ENCODE measurements at regions not wholly inside any gene's neighbourhood (a gene's known extent, or its start where the extent isn't known, plus 50 kb on each side); places are given as distances from the start of the nearest gene placed in this dataset.

- TF ChIP-seq CTCF (IDR thresholded peaks at IDR 0.05) (no peak), POLR2A (IDR thresholded peaks at IDR 0.05) (no peak)
These were observed 69.7 kb upstream of the ZNRF2 start for GRCh38 chr7:30214651-30215137.

All from testis (tissue), 2 donors.